HG02943 (cell line): ENCODE measurements at regions not wholly inside any gene's neighbourhood (a gene's known extent, or its start where the extent isn't known, plus 50 kb on each side); places are given as distances from the start of the nearest gene placed in this dataset.

ENCODE experiments used
- ATAC-seq: cut with Tn5 transposase; IDR thresholded peaks from one replicate; pipeline ENCODE4 v1.9.1; 2021; ENCODE audit warnings: mild to moderate bottlenecking, low read depth, moderate library complexity; ENCODE audit not compliant: unreplicated experiment

- ATAC-seq = no peak
Measured at GRCh38 chr5:4208996-4209395, 613.4 kb downstream of the IRX1 start.

DNA sequence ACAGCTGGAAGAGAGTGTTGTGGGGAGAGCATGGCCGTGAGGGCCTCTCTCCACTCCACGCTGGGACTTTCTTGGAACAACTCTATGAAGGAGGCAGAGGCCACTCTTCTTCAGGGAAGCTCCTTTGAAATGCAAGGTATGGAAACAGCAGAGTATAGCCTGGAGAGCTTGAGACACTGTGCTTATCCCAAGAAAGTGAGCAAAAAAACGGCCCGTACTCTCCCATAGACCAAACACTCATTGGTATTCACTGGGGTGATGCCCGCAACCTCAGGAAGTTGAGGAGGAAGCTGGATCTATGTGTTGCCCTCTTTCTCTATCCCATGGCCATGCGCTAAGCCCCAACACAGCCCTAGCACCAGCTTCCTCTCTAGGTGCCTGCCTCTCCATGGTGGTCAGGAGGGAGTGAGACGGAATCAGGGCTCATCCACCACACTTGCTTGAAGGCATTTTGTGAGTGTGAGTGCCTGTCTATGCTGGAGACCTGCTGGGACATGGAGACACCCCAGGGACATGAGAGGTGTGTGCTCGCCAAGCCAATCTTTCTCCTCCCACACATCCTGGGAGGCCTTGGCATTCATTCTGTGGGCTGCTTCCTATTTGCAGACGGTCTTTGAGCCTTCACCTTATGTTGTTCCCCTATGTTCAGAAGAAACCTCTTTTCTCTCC, 616.6 kb downstream of the IRX1 start:
- no peak for ATAC-seq

DNA sequence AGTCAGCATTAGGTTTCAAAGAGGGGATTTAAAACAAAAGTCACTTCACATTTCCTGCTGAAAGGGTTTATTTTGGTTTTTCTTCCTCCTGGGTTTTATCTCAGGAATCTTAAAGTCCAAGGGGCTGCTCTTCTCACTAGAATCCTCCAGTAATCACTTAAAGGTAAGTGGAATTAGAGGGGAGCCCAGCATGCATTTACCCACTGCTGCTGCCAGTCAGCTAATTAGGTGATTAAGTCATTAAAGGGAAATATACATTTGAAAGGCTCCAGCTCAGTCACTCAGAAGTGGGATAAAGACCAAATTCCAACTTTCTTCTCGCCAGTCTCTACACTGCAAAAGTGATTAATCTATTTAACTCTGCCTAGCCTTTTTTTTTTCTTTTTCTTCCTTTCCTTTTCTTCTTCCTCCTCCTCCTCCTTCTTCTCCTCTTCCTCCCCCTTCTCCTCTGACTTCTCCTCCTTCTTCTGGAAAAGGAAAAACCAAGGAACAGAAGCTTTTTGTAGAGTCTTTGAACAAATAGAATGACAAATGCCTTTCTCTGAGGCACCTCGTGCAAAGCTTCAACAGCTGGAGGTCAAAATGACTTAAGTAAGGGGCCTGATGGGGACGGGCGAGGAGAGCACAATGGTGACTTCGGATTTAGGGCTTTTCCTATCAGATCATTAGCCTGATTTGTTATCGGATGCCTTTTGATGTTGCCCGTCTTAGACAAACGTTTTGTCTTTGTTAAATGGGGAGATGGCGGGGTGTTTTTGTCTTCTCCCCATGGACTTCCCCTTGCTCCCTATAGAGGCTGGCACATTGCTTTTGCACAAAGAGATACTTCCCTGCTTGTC, 617.6 kb downstream of the IRX1 start:
- ATAC-seq = no peak

DNA sequence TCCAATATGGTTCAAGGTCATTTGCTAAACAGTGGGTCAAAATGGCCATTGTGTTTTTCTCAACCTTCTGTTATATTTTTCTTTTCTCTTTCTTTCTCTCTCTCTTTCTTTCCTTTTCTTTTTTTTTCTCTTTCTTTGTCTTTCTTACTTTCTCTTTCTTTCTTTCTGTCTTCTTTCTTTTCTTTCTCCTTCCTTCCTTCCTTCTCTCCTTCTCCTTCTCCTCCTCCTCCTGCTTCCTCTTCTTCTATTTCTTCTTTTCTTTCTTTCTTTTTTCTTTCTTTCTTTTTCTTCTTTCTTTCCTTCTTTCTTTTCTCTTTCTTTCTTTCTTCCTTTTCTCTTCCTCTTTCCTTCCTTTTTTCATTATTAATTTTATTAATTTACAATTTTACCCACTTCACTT, 619.5 kb downstream of the IRX1 start:
- no peak for ATAC-seq

- no peak for ATAC-seq
Measured at GRCh38 chr5:4216142-4216541, 620.5 kb downstream of the IRX1 start.

GRCh38 chr5:4220016-4220415, 624.4 kb downstream of the IRX1 start:
- ATAC-seq = no peak

DNA sequence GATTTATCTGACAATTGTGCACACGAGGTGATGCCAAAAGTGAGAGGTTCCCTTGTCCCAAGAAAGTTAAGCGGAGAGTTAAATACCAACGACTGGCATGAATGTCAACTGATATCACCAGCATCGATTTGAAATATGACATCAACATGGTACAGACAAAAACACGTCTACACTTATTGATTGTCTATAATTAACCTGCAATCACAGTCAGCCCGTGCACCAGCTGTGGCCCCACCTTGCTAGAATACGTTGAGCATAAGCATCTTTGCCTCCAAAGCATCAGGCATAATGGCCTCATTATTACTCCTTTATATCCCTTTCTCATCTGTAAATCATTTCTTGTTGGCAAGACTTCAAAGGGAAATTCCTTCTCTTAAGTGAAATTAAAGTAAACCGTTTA, 625.4 kb downstream of the IRX1 start:
- ATAC-seq = no peak

DNA sequence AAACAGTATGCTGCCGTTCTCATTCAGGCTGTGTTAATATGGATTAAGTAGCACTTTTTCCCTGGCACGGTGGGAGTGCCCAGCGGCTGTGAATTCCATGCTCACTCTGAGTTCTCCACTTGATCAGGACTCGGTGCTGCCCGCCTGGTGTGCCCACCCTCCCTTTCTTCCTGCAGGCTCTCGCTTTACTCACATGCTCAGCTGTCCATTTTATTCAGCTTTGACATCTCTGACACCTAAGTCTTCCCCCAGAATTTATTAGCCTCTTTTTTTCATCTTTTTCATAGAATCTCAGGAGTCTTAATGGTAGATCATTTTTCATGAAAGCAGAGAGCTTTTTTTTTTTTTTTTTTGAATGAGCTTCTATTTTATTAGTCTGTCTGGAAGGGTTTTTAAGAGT, 626.5 kb downstream of the IRX1 start:
- ATAC-seq = no peak

DNA sequence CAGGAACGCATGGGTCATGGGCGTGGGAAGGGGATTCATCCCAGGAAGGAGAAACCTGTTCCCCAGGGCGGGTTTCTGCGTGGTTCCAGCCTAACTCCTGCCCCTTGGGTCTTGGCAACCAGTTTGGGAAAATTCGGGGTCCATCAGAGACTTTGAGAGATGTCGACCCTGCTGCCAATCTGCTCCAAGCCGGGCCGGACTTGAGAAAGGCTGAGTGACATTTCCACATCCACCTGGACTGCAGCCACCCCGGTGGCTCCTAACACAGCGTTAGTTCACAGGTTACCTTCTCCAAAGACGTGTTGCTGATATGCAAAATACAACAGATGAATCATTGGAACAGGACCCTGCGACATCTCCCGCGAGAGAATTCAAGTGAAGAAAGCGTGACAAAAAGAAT, 627.2 kb downstream of the IRX1 start:
- no peak for ATAC-seq

- ATAC-seq = no peak
Measured at GRCh38 chr5:4225741-4226140, 630.1 kb downstream of the IRX1 start.

- ATAC-seq = no peak
Measured at GRCh38 chr5:4226565-4226964, 630.9 kb downstream of the IRX1 start.

- no peak for ATAC-seq
Measured at GRCh38 chr5:4228708-4229107, 633.1 kb downstream of the IRX1 start.

- ATAC-seq = no peak
Measured at GRCh38 chr5:4229414-4230292, 634.0 kb downstream of the IRX1 start.

GRCh38 chr5:4230471-4230785, 634.8 kb downstream of the IRX1 start:
- ATAC-seq = no peak

DNA sequence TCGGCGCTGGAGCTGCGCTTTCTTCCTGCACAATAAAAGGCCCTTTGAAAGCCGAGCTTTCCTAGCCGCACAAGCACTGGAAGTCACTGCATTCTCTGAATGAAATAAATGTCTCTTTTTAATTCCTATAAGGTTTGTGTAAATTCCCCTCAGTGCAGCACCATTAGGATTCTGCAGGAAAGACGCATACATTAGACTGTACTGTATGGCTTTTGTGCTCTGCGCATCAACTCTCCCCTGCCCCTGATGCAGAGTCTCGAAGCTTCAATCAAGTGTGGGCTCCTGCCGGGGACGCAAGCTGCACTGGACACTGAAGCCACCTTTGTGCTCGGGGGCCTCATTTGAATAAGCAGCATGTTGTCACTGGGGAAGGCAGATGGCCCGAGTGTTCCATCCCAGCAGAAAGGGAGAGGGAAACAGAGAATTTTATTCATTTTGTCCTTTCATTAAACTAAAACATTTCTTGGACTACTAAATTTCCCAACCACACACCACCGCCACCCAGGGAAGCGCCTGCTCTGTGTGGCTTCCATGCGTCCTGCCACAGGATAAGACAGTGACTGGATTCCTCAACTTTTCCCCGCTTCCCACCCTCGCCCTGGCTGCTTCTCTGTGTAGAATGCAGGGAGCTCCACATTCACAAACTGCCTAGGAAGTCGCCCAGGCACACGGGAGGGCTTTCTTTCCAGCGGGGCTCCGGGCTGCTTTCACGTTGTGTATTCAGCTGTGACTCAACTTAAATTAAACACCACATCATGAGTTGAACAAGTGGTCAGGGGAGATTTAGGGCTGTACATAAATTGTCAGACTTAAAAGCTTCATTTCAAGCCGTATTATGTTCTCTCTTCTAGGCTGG, 635.4 kb downstream of the IRX1 start:
- no peak for ATAC-seq

GRCh38 chr5:4232084-4232483, 636.5 kb downstream of the IRX1 start:
- ATAC-seq = no peak

DNA sequence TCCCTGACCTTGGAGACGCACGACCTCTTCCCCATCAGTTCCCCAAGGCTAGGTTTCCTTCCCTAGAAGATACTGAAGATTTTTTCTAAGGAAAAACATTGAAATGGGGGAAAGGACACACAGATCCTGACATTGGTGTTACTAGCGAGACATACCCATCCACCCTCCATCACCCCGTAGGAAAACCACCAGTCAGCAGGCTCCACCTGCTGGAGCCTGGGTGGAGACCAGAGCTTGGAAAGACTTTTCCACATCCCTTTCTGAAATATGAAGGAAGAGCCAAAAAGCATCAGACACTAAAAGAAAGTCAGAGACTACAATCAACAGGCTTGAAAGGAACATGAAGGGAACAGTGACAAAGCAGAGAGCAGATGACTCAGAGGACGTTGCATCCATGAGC, 638.0 kb downstream of the IRX1 start:
- no peak for ATAC-seq

DNA sequence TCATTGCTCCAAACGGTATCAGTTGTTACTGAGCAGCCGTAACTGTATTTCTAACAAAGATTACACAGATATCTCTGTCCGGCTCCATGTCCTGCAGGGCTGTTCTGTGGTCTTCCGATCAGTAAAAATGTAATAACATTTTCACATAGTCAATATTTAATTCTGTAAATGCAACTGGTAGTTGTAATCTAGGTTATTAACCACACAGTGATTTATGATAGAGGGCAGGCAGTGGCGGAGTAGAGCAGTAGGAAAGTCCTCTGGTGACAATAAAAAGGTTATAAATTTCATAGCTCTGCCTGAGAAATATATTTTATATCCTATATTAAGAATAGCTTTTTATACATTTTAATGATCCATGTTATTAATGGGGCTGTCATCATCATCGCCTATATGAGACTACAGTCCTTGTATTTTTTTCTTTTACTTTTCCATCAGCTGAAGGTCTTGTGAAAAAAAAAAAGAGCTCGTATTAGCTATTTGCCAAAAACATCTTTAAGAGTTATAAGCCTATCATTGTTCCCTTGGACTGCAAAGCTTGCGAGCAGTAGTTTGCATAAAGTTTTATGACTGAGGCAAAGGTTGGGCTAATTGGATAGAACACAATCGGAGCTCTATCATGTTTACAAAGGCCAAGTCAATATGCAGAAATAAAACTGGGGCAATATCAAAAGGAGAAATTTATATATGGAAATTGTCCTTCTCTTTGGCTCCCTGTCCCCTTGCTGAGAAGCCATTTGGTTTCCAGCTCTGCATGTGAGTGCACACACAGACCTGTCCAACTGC, 648.0 kb downstream of the IRX1 start:
- no peak for ATAC-seq

DNA sequence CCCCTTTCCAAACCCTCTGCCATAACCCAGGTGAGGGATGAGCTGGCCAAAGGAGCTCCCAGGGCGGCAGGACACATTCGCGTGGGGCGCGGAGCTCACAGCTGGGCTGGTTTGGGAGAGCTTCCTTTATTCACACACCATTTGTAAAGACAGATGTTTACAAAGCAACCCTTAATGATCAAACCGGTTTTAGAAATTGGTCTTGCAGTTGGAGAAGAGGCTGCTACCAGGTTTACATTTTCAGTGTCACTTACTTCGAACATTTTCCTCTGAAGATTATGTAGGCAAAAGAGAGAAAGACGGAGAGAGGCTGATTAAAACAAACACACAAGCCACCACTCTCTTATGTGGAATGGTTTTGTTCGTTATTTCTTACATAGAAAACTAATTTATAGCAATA, 648.7 kb downstream of the IRX1 start:
- ATAC-seq = no peak

- no peak for ATAC-seq
Measured at GRCh38 chr5:4245076-4245475, 649.4 kb downstream of the IRX1 start.
